ENCODE measurements at regions not wholly inside any gene's neighbourhood (a gene's known extent, or its start where the extent isn't known, plus 50 kb on each side); places are given as distances from the start of the nearest gene placed in this dataset.

DNA sequence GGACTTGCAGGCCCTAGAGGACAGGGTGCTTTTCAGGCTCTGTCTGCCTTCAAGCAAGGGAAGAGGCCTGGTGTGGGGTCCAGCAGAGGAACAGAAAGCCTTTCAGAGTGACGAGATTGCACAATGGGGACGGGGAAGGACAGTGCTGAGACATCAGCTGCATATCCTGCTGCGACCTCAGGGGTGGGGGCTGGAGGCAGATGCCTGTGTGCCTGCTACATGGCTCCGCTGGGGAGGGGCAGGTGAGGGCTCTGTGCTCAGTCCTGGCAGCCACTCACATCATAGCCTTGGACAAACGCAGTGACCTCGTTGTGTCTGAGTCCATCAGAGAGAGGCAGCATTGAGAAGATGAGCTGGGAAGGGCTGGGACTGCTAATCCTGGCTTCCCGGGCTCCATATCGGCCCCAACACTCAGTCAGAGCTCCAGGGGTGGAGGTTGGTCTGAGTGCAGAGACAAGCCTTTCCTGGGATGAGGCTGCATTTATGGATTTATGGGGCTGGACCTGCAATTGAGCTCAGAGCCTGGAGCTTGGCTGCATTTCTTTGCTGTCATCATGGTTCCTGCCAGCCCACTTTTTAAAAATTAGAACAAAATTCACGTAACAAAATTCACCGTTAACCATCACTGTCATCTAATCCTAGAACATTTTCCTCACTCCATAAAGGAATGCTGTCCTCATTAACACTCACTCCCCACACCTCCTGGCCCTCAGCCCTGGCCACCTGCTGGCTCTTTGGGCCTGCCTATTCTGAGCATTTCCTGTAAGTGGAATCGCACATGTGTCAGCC is 196.9 kb upstream of the SLC24A3 start:
- TF ChIP-seq, protein P1, sequence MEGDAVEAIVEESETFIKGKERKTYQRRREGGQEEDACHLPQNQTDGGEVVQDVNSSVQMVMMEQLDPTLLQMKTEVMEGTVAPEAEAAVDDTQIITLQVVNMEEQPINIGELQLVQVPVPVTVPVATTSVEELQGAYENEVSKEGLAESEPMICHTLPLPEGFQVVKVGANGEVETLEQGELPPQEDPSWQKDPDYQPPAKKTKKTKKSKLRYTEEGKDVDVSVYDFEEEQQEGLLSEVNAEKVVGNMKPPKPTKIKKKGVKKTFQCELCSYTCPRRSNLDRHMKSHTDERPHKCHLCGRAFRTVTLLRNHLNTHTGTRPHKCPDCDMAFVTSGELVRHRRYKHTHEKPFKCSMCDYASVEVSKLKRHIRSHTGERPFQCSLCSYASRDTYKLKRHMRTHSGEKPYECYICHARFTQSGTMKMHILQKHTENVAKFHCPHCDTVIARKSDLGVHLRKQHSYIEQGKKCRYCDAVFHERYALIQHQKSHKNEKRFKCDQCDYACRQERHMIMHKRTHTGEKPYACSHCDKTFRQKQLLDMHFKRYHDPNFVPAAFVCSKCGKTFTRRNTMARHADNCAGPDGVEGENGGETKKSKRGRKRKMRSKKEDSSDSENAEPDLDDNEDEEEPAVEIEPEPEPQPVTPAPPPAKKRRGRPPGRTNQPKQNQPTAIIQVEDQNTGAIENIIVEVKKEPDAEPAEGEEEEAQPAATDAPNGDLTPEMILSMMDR (optimal IDR thresholded peaks at IDR 0.05 in 1 of 3, IDR thresholded peaks at IDR 0.05 in 1 of 3, conservative IDR thresholded peaks at IDR 0.05 in 1 of 3; ENCODE audit: extremely low read depth in 1 of 3, insufficient read depth in 2 of 3, low read length in 3 of 3), result no peak
- no peak for TF ChIP-seq EZH2 (IDR thresholded peaks at IDR 0.05; ENCODE audit: low read length)
